Fibroblast of lung (primary cell): ENCODE measurements at regions not wholly inside any gene's neighbourhood (a gene's known extent, or its start where the extent isn't known, plus 50 kb on each side); places are given as distances from the start of the nearest gene placed in this dataset.

ENCODE experiments used
- EZH2 ChIP-seq: IDR thresholded peaks from 2 replicates; pipeline ENCODE4 v1.5.1; 2012; ENCODE audit warnings: low read length, control low read depth, mild to moderate bottlenecking; ENCODE audit errors: missing control alignments
- TF ChIP-seq, protein P1 (sequence below), 2 donors: IDR thresholded peaks in 1 of 2; conservative IDR thresholded peaks in 1 of 2; 1 replicate in 1 of 2; 2 replicates in 1 of 2; pipeline ENCODE4 v1.5.1; 2011 to 2012; ENCODE audit warnings: low read length in 2 of 2, control low read depth in 1 of 2, inconsistent platforms in 1 of 2, low read depth in 1 of 2, mild to moderate bottlenecking in 1 of 2

GRCh38 chr7:92988941-92989545 lies 128.7 kb downstream of the SAMD9 start:
- TF ChIP-seq, protein P1, sequence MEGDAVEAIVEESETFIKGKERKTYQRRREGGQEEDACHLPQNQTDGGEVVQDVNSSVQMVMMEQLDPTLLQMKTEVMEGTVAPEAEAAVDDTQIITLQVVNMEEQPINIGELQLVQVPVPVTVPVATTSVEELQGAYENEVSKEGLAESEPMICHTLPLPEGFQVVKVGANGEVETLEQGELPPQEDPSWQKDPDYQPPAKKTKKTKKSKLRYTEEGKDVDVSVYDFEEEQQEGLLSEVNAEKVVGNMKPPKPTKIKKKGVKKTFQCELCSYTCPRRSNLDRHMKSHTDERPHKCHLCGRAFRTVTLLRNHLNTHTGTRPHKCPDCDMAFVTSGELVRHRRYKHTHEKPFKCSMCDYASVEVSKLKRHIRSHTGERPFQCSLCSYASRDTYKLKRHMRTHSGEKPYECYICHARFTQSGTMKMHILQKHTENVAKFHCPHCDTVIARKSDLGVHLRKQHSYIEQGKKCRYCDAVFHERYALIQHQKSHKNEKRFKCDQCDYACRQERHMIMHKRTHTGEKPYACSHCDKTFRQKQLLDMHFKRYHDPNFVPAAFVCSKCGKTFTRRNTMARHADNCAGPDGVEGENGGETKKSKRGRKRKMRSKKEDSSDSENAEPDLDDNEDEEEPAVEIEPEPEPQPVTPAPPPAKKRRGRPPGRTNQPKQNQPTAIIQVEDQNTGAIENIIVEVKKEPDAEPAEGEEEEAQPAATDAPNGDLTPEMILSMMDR (conservative IDR thresholded peaks at IDR 0.05 in 1 of 2, IDR thresholded peaks at IDR 0.05 in 1 of 2; ENCODE audit: low read depth in 1 of 2, low read length in 2 of 2): no peak
- TF ChIP-seq EZH2: no peak
